ENCODE measurements at regions not wholly inside any gene's neighbourhood (a gene's known extent, or its start where the extent isn't known, plus 50 kb on each side); places are given as distances from the start of the nearest gene placed in this dataset.

DNA sequence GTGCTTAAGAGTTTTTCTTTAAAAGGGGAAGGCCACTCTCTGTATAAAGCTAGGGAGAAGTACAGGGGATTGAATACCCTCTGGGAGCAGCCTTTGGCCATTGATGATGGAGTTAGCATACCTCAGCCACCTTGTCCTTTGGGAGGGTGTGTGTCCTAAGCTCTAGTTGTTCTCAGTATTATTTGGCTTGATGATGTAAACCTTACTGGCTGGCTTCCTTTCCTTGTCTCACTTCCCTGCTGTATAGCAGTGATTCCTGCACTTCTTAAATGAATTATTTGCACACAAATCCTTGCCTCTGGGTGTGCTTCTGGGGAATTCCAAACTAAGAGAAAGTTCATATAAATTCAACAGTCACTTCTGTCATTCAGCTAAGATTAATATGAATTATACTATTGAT is 234.9 kb upstream of the RIOK2 start:
- no peak for TF ChIP-seq FOXP2 (optimal IDR thresholded peaks at IDR 0.05; ENCODE audit: borderline replicate concordance, extremely low read depth, extremely low read length, insufficient read depth)
- TF ChIP-seq, protein P1, sequence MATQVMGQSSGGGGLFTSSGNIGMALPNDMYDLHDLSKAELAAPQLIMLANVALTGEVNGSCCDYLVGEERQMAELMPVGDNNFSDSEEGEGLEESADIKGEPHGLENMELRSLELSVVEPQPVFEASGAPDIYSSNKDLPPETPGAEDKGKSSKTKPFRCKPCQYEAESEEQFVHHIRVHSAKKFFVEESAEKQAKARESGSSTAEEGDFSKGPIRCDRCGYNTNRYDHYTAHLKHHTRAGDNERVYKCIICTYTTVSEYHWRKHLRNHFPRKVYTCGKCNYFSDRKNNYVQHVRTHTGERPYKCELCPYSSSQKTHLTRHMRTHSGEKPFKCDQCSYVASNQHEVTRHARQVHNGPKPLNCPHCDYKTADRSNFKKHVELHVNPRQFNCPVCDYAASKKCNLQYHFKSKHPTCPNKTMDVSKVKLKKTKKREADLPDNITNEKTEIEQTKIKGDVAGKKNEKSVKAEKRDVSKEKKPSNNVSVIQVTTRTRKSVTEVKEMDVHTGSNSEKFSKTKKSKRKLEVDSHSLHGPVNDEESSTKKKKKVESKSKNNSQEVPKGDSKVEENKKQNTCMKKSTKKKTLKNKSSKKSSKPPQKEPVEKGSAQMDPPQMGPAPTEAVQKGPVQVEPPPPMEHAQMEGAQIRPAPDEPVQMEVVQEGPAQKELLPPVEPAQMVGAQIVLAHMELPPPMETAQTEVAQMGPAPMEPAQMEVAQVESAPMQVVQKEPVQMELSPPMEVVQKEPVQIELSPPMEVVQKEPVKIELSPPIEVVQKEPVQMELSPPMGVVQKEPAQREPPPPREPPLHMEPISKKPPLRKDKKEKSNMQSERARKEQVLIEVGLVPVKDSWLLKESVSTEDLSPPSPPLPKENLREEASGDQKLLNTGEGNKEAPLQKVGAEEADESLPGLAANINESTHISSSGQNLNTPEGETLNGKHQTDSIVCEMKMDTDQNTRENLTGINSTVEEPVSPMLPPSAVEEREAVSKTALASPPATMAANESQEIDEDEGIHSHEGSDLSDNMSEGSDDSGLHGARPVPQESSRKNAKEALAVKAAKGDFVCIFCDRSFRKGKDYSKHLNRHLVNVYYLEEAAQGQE (IDR thresholded peaks at IDR 0.05; ENCODE audit: insufficient read depth in 1 of 2, low read depth in 2 of 2, low read length in 2 of 2), result no peak
- no peak for TF ChIP-seq SIN3A (IDR thresholded peaks at IDR 0.05; ENCODE audit: borderline replicate concordance, insufficient read depth, low read length)
- TF ChIP-seq TAF1 (IDR thresholded peaks at IDR 0.05; ENCODE audit: borderline replicate concordance, insufficient read depth, low read length), result no peak
- TF ChIP-seq POLR2AphosphoS5 (IDR thresholded peaks at IDR 0.05; ENCODE audit: low read depth, low read length), result no peak

DNA sequence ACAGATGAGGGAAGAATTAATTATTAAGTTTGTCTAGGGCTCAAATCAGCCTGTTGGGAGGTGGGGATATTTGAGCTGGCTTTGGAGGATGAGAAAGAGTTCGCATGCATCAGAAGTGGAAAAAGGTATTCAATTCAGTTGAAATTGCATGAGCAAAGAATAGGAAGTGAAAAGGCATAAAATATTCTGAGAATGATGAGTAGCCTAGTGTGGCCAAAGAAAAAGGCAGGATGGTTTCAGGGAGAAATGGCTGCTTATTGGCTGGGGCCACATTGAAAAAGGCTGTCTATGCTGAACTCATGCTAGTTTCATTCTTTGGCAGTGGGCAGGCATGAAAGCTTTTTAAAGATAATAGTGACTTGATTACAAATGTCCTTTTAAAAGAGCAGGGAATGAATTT is 235.4 kb upstream of the RIOK2 start:
- TF ChIP-seq, protein P1 (IDR thresholded peaks at IDR 0.05; ENCODE audit: insufficient read depth in 1 of 2, low read depth in 2 of 2, low read length in 2 of 2), result no peak
- no peak for TF ChIP-seq POLR2AphosphoS5 (IDR thresholded peaks at IDR 0.05; ENCODE audit: low read depth, low read length)
- TF ChIP-seq TAF1 (IDR thresholded peaks at IDR 0.05; ENCODE audit: borderline replicate concordance, insufficient read depth, low read length), result no peak
- no peak for TF ChIP-seq SIN3A (IDR thresholded peaks at IDR 0.05; ENCODE audit: borderline replicate concordance, insufficient read depth, low read length)
- TF ChIP-seq FOXP2 (optimal IDR thresholded peaks at IDR 0.05; ENCODE audit: borderline replicate concordance, extremely low read depth, extremely low read length, insufficient read depth), result no peak

DNA sequence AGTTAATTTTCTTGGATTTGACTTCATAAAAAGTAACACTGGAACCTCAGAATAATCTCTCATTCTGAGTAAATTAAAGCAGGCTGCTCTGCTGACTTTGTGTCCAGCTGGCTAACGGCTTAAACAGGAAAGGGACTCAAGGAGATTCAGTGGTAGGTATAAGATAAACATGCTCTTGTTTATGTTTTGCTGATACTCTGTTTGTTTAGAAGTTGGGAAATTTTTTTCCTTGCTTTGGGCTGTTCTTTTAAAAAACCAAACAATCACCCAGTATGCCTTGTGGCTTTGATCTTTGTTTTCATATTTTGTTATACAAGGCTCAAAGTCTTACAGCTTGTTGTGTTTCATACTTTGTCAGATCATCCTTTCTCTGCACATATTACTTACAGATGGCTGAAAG is 237.6 kb upstream of the RIOK2 start:
- TF ChIP-seq POLR2AphosphoS5 (IDR thresholded peaks at IDR 0.05; ENCODE audit: low read depth, low read length), result no peak
- no peak for TF ChIP-seq FOXP2 (optimal IDR thresholded peaks at IDR 0.05; ENCODE audit: borderline replicate concordance, extremely low read depth, extremely low read length, insufficient read depth)
- no peak for TF ChIP-seq SIN3A (IDR thresholded peaks at IDR 0.05; ENCODE audit: borderline replicate concordance, insufficient read depth, low read length)
- TF ChIP-seq, protein P1 (IDR thresholded peaks at IDR 0.05; ENCODE audit: insufficient read depth in 1 of 2, low read depth in 2 of 2, low read length in 2 of 2), result no peak
- TF ChIP-seq TAF1 (IDR thresholded peaks at IDR 0.05; ENCODE audit: borderline replicate concordance, insufficient read depth, low read length), result no peak

DNA sequence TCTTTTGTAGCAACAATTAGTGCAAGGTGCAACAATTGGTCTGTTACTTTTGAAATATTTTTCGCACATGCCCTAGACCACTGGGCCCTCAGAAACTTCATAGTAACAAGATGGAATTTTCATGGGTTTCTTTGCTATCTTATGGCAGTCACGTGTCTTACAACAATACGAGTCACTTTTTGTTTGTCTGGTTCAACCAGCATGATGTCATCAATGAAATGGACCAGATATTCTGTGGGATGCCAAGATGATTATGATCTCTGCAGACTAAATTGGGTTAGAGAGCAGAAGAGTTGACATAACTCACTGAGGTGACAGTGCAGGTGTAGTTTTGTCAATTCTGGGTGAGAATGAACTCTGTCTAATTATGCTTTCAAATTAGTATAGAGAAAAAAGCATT is 239.6 kb upstream of the RIOK2 start:
- no peak for TF ChIP-seq SIN3A (IDR thresholded peaks at IDR 0.05; ENCODE audit: borderline replicate concordance, insufficient read depth, low read length)
- TF ChIP-seq, protein P1 (IDR thresholded peaks at IDR 0.05; ENCODE audit: insufficient read depth in 1 of 2, low read depth in 2 of 2, low read length in 2 of 2), result no peak
- no peak for TF ChIP-seq FOXP2 (optimal IDR thresholded peaks at IDR 0.05; ENCODE audit: borderline replicate concordance, extremely low read depth, extremely low read length, insufficient read depth)
- no peak for TF ChIP-seq TAF1 (IDR thresholded peaks at IDR 0.05; ENCODE audit: borderline replicate concordance, insufficient read depth, low read length)
- TF ChIP-seq POLR2AphosphoS5 (IDR thresholded peaks at IDR 0.05; ENCODE audit: low read depth, low read length), result no peak

DNA sequence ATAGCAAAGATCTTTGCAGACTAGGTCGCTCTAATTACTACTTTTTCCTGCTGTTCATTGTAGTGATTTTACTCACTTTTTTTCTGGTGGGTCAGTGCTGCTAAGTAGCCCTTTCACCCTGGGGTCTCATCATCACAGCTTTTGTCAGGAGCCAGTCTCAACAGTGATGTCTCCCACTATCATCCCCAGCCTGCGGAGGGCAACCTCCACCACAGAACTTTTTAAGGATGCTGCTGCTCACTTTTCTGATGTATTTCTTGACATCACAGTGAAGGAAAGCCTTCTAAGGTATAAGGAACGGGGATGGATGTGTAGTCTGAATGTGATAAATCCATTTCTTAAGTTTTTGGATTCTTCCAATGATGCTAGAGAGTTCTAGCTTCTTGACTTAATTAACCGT is 242.5 kb upstream of the RIOK2 start:
- TF ChIP-seq POLR2AphosphoS5 (IDR thresholded peaks at IDR 0.05; ENCODE audit: low read depth, low read length), result no peak
- no peak for TF ChIP-seq TAF1 (IDR thresholded peaks at IDR 0.05; ENCODE audit: borderline replicate concordance, insufficient read depth, low read length)
- TF ChIP-seq, protein P1 (IDR thresholded peaks at IDR 0.05; ENCODE audit: insufficient read depth in 1 of 2, low read depth in 2 of 2, low read length in 2 of 2), result no peak
- TF ChIP-seq FOXP2 (optimal IDR thresholded peaks at IDR 0.05; ENCODE audit: borderline replicate concordance, extremely low read depth, extremely low read length, insufficient read depth), result no peak
- TF ChIP-seq SIN3A (IDR thresholded peaks at IDR 0.05; ENCODE audit: borderline replicate concordance, insufficient read depth, low read length), result no peak
